Stimulated activated CD8-positive, alpha-beta memory T cell treated with anti-CD3 and anti-CD28 coated beads, Interleukin-15, amount 100 ng/mL, for 1 hour (primary cell): ENCODE measurements at regions not wholly inside any gene's neighbourhood (a gene's known extent, or its start where the extent isn't known, plus 50 kb on each side); places are given as distances from the start of the nearest gene placed in this dataset.

Experiments
- DNase-seq: peaks from one replicate; pipeline ENCODE4 v3.0.0-alpha.2; 2020; ENCODE audit warnings: low read depth

DNA sequence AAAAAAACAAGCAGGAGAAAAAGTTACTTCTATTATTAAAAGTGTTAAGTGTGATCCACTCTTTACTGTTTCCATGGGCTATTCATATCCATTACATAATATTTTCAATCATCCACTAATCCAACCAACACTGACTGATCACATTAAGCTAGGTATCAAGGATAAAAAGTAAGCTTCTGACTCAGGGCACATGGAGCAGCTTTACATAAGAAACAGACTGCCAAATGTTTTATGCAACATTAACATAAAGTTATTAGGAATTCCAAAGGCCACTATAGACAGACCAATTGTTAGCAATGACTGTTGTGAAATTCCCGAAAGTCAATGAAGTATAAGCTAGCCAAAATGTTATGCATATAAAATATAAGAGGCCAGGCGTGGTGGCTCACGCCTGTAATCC lies 277.6 kb downstream of the ZEB2 start:
- DNase-seq = no peak

DNA sequence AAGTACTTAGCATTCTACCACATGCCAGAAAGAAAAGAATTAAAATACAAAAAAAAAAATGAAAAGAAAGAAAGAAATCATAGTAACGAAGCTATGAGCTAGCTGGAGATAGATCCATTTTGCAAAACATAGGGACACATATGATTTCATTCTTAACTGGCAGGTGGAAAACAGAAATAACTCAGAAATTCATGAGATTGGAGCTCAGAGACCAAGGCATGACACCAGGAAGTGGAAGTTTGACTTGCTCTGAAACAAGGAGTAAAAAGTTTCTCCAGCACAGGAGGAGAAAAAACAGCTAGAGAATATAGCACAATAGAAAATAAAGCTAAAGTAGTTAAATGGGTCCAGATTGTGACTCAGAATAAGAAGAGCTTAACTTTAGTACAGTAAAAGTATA lies 278.1 kb downstream of the ZEB2 start:
- no peak for DNase-seq

GRCh38 chr2:144240656-144241339 lies 279.1 kb downstream of the ZEB2 start:
- DNase-seq = no peak

- DNase-seq = no peak
Observed at GRCh38 chr2:144239726-144240125, 280.2 kb downstream of the ZEB2 start.

GRCh38 chr2:144239306-144239705 lies 280.6 kb downstream of the ZEB2 start:
- DNase-seq = no peak

DNA sequence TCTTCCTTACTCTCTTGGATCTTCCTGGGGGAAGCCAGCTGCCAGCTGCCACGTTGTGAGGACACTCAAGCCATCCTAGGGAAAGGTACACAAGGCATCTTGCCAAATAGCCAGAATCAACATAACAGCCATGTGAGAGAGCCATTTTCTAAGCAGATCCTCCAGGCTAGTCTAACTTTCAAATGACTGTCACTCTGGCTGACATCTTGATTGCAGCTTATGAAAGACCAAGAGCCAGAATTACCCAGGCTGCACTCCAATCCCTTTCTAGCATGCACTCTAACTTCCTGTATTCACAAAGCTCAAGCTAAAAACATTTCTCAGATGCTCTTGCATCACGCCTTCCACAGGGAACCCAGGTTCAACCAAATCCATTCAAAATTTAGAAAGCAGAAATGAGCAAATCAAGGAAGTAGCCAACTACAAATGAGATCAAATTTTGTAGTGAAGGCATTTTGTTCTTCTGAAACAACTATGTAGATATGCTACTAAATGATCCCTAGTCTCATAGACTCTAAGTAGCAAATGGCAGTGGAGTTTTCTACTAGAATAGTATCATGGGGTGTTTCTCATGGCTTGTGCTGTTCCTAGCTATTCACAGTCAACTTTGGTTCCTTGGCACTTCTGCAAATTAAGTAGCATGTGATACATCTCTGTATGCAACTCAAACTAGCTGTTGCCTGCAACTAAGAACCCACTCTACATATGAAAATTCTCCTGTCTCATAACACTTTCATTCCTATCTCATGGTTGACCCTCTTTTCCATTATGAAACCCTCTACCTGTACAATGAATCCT lies 281.9 kb downstream of the ZEB2 start:
- DNase-seq = no peak

- DNase-seq = no peak
Observed at GRCh38 chr2:144237108-144237507, 282.8 kb downstream of the ZEB2 start.

- DNase-seq = no peak
Observed at GRCh38 chr2:144235050-144235449, 284.9 kb downstream of the ZEB2 start.

DNA sequence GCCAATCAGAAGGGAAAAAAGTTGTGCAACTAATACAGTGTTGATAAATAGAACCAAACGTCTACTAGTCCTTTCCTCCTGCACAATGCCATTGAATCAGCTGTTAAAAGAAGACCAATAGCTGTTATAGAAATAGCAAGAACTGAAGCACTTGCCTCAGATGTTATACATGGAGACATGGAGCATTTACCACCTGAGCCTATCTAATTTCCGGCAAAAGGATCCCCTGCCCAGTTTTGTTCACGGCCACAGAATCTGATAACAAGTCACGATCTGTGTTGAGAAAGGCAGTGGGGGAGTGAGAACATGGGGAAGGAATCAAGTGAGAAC lies 285.4 kb downstream of the ZEB2 start:
- DNase-seq = no peak

DNA sequence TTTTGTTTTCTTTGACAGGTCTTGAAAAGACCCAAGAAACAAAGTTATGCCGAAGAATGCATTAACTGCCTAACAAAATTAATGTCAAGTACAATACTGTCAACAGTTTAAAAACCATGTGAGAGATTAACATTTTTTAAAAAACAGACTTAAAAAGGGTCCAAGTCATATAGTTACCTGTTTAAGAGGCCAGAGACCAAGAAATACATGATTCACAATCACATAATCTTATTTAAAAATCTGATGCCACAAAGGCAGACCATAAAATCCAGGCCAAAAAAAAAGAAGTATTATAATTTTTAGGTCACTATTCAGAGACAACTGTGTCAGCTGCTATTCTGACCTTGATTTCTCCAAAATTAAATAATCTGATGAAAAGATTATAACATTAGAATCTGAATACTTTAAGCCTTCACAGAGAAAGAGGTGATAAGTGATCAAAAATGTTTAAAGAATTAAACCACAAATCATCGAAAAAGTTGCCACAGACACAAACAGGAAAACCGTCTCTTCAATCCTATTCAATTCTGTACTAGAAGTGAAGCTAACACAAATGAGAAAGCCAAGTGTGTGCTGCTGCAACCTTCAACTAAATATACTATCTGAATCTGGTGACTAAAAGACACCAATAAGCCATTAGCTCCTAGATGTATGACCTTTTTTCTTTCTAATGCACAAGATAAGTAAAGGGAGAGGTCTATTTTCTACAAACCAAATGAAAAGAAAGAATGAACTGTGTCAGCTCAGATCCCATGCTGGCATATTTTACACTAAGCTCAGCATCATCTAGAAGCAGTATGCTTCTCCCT lies 286.0 kb downstream of the ZEB2 start:
- no peak for DNase-seq

DNA sequence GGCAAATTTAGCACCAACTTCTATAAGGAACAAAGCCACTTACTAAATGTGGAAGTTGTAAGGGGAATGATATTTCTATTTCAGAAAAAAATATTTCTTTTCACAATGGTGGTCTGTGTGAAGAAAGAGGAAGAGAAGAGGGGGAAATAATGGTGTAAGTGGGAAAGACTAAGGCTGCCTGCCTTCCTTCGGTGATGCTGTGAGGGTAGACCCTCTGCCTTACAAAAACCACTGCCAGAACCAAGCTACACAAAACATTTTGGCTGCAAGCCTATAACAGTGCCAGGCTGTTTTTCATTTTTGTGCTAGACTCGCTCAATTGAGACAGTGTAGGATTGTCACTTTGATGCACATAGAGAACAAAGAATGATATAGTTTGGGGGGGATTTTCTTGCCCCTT lies 286.6 kb downstream of the ZEB2 start:
- no peak for DNase-seq

DNA sequence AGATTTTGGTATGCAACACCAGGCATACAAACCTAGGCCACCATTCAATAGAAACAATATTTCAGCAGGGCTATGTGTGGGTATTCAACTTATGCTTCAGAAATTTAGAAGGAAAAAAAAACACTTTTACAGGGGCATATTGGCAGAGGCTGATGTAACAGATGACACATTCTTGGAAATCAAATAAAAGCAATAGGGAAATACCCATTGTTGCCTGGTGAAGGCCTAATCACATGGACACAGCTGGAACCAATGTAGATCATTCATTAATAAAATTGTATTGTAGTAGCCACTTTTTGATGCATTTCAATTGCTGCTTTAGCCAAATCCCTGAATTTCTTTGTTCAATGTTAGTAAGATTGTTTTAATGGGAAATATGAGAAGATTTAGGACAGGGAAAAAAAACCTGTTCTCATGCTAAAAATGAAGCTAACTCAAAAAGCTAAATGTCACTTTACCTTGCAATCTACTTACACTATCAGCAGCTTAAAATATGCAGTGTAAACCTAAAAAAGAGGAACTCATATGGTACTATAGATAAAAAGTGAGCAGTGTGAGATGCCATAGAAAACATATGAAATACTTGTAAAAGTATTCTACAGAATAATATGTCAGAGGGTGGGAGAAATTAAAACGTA lies 289.4 kb downstream of the ZEB2 start:
- DNase-seq = no peak

DNA sequence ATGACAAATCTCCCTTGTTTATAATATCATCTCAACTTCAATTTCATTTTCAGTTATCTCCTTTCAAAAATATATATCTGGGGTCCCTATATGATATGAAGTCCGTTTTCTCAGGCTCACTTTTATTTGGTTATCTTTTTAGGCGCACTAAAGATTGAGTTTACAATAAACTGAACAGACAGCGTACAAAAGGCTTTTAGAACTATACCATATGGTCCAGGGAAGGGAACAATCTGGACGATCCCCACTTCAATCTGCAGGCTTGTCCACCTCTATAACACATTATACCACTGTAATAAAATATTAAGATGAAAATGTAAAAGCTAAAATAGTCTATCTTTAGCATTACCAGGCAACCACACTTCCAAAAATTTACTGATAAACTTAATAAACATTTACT lies 289.9 kb downstream of the ZEB2 start:
- DNase-seq = no peak

GRCh38 chr2:144229296-144229695 lies 290.6 kb downstream of the ZEB2 start:
- DNase-seq = no peak

GRCh38 chr2:144227427-144228105 lies 292.4 kb downstream of the ZEB2 start:
- no peak for DNase-seq

GRCh38 chr2:144225076-144225475 lies 294.8 kb downstream of the ZEB2 start:
- DNase-seq = no peak

DNA sequence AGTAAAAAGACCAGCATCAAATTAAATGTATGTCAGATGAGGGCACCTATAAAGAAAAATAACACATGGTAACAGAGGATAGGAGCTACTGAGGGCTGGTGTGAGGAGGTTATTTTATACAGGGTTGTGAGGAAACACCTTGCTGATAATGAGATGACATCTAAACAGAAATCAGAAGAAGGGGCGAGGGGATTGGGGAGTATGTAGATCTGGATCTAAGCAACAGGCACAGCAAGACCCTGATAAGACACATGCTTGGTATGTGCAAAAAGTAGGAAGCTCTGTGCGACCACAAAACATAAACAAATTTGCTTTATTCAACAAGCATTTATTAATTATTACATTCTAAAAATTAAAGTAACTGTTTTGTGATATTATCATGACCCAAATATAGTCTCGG lies 295.4 kb downstream of the ZEB2 start:
- no peak for DNase-seq

DNA sequence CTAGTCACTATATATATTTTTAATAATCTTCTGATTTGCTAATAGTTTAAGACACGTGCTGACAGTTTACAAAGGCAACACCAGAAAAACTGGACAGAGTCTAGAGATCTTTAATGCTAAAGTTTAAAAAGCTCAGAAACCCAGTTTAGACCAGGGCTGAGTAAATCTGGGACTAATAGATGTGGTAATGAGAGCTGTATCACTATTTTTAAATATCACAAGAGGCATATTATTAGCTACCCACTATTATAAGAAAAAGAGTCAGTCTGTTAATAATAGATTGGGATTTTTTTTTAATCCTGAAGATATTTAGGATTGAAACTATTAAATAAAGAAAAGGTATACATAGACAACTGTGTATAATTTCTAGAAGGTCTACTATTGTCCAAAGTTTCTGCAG lies 299.9 kb downstream of the ZEB2 start:
- DNase-seq = no peak

DNA sequence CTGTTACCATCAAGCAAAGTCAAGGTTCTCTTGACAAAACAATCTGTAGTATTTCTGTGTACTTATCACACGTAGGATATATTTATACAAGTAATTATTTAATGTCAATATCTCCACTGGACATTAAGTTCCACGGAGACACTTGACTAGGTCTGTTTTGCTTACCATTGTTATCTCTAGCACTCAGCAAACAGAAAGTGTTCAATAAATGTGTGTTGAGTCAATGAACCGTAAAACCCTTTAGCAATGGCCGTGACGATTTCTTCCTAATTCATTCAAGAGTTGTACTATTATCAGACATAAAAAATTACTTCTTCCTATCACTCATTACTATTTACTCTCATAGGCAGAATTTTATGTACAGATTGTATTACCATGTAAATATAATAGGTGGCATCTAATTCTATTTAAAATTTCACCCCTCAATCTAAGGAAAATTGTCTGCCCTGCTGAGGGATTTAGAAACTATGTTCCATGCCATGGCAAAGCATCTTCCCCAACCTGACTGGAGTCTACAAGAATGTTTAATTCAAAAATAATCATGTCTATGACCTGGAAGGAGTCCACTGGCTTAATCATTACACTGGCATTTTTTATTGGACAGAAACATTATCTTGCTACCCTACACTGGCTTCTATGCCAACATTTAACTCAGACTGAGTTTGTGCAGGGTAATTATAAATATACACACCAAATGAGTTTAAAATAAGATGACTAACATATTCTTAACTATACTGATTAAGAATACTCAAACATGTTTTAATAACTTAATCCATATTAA lies 301.9 kb downstream of the ZEB2 start:
- DNase-seq = no peak

- no peak for DNase-seq
Observed at GRCh38 chr2:144215701-144216675, 303.9 kb downstream of the ZEB2 start.
